A673 (cell line): ENCODE measurements at regions not wholly inside any gene's neighbourhood (a gene's known extent, or its start where the extent isn't known, plus 50 kb on each side); places are given as distances from the start of the nearest gene placed in this dataset.

ENCODE experiments used
- EZH2 ChIP-seq: fragments of 200-600 bp; sonication (generic); IDR thresholded peaks from 2 replicates; pipeline ENCODE4 v1.6.1; 2017; ENCODE audit warnings: borderline replicate concordance, low read depth, mild to moderate bottlenecking, mixed read lengths, antibody characterized with exemption, low read length; ENCODE audit not compliant: poor library complexity, severe bottlenecking
- TF ChIP-seq, protein P1 (sequence below): fragments of 300-800, 200-600 bp; sonication (generic); conservative IDR thresholded peaks from 2 replicates; pipeline ENCODE4 v1.5.1; 2017; ENCODE audit warnings: low read depth, mild to moderate bottlenecking, antibody characterized with exemption, low read length, moderate library complexity, mixed read lengths

DNA sequence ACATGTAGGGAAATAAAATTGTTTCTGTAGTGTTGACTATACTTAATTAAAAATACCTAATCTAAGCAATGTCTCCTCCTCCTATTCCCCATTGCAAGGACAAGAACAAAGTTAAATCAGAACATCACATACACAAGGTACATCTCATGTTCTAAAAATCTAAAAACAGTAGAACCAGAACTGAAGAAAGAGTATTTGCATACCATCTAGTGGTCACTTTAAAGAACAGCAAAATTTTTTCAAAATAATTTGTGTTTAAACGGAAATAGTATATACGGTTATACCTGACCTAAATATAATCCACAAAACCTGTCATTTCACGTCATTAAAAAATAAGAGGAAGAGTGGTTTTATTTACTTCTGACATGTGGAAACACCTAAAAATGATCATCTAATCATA, 294.3 kb upstream of the KCNH7 start:
- TF ChIP-seq, protein P1, sequence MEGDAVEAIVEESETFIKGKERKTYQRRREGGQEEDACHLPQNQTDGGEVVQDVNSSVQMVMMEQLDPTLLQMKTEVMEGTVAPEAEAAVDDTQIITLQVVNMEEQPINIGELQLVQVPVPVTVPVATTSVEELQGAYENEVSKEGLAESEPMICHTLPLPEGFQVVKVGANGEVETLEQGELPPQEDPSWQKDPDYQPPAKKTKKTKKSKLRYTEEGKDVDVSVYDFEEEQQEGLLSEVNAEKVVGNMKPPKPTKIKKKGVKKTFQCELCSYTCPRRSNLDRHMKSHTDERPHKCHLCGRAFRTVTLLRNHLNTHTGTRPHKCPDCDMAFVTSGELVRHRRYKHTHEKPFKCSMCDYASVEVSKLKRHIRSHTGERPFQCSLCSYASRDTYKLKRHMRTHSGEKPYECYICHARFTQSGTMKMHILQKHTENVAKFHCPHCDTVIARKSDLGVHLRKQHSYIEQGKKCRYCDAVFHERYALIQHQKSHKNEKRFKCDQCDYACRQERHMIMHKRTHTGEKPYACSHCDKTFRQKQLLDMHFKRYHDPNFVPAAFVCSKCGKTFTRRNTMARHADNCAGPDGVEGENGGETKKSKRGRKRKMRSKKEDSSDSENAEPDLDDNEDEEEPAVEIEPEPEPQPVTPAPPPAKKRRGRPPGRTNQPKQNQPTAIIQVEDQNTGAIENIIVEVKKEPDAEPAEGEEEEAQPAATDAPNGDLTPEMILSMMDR: peak; percentile 58
- TF ChIP-seq EZH2: no peak
